NCI-H187 treated with DMSO at 0.1 percent for 48 hours (cell line): ENCODE measurements at regions not wholly inside any gene's neighbourhood (a gene's known extent, or its start where the extent isn't known, plus 50 kb on each side); places are given as distances from the start of the nearest gene placed in this dataset.
"Not testable (repeated sequence)": the region's sequence is repeated elsewhere in the genome, so short reads cannot be mapped to it uniquely, and the experiment has no call there.

Experiments used
- DNase-seq: peaks from one replicate; lab custom pipeline; 2025; lab: John Stamatoyannopoulos, UW

DNA sequence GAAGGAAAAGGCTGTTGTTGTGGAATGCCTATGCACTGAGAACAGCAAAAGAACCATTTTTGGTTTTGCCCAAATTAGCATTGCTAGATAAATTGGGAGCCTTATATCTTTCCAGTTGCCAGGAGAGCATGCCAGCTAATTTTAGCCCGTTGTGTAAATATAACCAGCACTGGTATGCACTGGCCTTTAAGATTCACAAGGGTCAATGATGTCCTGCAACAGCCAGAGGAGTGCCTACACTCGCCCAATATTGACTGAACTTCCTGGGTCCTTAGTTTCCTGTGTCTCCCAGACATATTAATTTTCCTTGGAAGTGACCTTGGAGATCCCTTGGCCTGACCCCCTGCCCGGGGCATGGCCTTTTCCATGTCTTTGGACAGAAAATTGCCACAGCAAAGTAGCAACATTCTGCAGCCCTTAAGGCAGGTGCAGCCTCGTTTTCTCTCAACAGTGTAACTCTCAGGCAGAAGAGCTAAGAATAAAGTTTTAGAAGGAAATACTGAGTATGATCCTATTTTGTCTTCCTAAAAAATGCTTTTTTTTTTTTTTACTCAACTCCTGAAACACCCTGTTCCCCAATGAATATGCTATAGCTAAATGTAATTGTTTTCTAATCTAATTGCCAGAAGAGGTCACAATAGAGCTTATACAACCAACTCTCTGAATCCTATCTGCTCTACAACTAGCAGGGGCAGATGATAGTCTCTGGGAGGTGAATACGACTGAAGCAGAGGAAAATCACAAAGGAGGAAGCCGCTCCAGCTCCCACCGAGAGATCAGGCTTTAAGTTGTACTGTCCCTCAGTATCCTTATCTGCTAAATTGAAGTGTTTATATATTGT, 131.9 kb upstream of the PCGF5 start:
- no peak for DNase-seq

- no peak for DNase-seq
Measured at GRCh38 chr10:91090761-91091529, 129.5 kb upstream of the PCGF5 start.

DNA sequence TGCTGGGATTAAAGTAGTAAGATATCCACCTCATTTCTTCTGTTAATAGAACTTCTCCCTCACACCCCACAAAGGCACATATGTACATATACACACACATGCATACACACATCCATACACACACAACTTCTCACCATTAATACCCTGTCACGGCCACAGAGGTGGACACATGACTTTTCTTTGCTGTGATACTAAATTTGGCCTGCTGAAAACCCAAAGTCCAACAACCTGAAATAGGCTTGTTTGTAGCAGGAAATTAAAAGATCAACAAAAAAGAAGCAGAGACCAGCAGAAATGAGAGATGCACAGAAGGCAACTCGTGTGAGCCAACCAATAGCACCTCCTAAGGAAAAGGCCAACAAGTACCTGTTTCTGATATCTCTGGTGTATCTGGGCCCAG, 128.7 kb upstream of the PCGF5 start:
- DNase-seq, result no peak

GRCh38 chr10:91096274-91096673, 124.2 kb upstream of the PCGF5 start:
- DNase-seq, result no peak

DNA sequence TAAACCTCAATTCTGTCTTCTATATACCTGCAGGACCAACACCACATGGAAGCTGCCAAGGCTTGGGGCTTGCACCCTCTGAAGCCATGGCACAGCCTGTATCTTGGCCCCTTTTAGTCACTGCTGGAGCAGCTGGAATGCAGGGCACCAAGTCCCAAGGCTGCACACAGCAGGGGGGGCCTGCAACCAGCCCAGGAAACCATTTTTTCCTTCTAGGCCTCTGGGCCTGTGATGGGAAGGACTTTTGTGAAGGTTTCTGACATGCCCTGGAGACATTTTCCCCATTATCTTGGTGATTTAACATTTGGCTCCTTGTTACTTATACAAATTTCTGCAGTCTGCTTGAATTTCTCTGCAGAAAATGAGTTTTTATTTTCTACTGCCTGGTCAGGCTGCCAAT, 123.2 kb upstream of the PCGF5 start:
- DNase-seq, result no peak

DNA sequence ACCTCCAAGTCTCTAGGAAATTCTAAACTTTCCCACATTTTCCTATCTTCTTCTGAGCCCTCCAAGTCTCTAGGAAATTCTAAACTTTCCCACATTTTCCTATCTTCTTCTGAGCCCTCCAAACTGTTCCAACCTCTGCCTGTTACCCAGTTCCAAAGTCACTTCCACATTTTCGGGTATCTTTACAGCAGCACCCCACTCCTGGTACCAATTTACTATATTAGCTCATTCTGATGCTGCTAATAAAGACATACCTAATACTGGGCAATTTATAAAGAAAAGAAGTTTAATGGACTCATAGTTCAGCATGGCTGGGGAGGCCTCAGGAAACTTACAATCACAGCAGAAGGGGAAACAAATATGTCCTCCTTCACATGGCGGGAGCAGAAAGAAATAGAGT, 122.4 kb upstream of the PCGF5 start:
- not testable (repeated sequence) for DNase-seq

GRCh38 chr10:91103384-91104192, 116.9 kb upstream of the PCGF5 start:
- no peak for DNase-seq

- no peak for DNase-seq
Measured at GRCh38 chr10:91104193-91105041, 116.0 kb upstream of the PCGF5 start.

- no peak for DNase-seq
Measured at GRCh38 chr10:91105269-91105668, 115.2 kb upstream of the PCGF5 start.

DNA sequence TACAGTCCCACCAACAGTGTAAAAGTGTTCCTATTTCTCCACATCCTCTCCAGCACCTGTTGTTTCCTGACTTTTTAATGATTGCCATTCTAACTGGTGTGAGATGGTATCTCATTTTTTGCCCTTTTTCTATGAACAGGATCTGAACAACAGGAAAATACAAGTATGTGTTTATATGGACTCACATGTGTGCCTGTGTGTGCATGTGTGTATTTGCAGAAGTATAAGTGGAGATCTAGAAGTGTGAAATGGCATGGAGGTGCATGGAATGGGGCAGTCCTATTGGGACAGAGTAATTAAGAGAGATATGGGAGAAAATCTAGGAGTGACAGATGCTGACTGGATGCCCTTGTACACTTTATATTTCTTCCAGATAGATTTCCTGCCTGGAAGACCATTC, 111.6 kb upstream of the PCGF5 start:
- DNase-seq, result no peak

DNA sequence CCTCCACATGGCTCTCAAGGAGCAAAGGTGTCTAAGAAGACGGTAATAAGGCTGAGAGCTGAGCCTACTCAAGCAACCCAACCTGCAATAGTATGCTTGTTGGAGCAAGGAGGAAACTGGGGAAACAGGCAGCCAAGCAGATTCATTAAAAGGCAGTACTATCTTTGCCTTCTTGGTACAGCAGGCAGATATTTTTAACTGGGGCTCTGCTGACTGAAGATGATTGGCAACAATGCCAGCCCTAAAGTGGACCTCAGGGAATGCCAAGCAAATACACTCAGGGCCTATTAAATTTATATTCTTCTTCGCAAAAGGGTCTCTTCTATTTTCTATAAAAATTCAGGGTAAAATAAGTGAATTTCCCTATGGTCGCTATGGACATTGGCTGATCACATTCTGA, 109.4 kb upstream of the PCGF5 start:
- DNase-seq, result no peak

DNA sequence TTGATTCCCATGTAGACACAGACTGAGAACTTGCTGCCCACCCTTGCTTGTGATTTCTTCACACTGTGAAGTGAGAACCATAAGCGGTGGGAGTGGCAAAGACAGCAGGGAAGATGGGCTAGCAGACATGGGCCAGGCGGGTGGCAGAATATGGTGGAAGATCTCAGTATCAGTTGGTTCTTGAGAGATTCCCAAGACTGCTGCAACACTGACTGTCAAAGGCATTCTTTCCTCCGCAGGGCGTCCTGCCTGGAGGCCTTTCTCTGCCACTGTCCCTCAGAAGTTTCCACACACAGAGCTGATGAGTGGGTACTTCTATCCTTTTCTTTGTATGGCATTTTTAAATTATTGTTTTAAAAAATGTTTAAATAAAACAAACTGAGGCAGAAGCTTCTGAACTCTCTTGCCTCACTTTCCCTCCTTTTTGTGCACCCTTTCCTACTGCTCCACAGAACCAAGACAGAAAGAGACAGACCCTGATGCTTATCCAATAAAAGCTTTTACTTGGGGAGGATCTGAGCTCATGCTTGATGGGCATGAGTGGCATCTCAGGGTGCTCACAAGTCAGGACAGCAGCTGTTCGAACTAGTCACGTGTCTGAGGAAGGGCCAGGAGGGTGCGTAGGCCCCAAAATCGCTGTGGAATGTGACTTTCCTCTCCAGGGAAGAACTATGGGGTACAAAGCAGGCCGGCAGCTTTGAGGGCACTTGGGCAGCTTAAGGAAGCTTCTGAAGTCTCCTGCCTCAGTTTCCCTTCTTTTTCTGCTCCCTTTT, 104.7 kb upstream of the PCGF5 start:
- DNase-seq, result no peak

- DNase-seq, result no peak
Measured at GRCh38 chr10:91117505-91117904, 103.0 kb upstream of the PCGF5 start.

DNA sequence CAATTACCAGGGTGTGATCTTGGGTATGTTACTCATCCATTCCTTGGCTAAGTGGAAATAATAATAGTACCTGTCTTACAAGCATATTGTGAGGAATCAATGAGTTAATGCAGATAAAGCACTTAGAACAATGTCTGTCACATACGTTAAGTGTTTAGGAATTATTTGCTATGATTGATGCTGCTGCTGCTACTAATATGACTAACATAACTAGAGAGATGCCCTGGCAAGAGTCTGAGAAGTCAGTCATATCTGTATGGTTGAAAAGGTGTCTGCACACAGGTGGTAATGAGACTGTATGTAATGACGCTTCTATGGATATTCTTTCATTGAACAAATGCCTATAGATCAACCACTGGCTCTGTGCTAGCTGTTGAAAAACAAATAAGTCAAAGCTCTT, 100.1 kb upstream of the PCGF5 start:
- DNase-seq, result no peak

GRCh38 chr10:91123261-91123660, 97.2 kb upstream of the PCGF5 start:
- DNase-seq, result no peak

GRCh38 chr10:91124016-91124415, 96.4 kb upstream of the PCGF5 start:
- DNase-seq, result no peak

- DNase-seq, result no peak
Measured at GRCh38 chr10:91126471-91126870, 94.0 kb upstream of the PCGF5 start.

- no peak for DNase-seq
Measured at GRCh38 chr10:91127341-91128082, 93.0 kb upstream of the PCGF5 start.

DNA sequence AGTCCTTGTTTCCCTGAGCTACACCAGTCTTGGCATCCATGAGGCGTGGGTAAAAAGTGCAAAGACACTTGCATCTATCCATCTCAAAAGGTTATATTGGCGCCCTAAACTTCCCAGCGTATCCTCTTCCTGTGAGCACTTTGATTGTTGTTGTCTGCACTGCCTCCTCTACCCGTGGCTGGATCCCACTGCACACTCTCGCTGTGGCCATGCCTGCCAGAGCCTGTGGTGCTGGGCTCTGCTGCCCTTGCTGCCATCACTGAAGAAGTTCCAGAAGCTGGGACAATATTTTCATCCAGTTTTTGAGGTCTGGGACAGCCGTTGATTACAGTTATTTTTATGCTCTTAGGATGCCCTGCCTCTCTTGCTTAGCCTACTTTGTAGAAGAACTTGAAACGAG, 85.3 kb upstream of the PCGF5 start:
- no peak for DNase-seq

DNA sequence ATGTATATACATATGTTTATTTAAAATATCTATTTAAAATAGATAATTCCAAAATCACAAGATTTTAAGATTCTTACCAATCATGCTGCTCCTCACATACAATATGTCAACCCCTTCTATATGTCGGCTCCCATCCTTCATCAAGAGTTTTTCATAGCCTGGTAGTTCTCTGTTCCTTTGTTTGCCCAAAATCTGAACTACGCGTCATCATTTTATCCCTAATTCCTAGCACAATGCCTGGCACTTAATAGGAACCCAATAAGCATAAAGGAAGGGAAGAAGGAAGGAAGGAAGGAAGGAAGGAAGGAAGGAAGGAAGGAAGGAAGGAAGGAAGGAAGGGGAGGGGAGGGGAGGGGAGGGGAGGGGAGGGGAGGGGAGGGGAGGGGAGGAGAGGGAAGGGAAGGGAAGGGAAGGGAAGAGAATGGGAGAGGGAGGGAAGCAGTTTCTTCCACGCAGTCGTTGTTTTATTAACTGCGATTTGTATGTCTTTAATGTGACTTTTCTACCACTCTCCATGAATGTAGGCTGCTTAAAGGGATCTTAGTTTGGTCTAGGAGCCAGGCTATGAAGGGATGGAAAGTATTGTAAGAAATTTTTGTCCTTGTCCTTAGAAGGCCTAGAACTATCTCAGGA, 83.3 kb upstream of the PCGF5 start:
- no peak for DNase-seq
